ENCODE measurements at regions not wholly inside any gene's neighbourhood (a gene's known extent, or its start where the extent isn't known, plus 50 kb on each side); places are given as distances from the start of the nearest gene placed in this dataset.

- no peak for TF ChIP-seq POLR2A (IDR thresholded peaks at IDR 0.05)
- no peak for TF ChIP-seq EP300 (IDR thresholded peaks at IDR 0.05)
- TF ChIP-seq CTCF (IDR thresholded peaks at IDR 0.05) = no peak
- TF ChIP-seq POLR2AphosphoS5 (IDR thresholded peaks at IDR 0.05) = peak in 1 of 3 donors; percentile 35
Observed at GRCh38 chr3:124599779-124600693, 130.2 kb upstream of the UMPS start.

All from stomach (tissue), 4 donors.